WTC11 (cell line): ENCODE measurements at regions not wholly inside any gene's neighbourhood (a gene's known extent, or its start where the extent isn't known, plus 50 kb on each side); places are given as distances from the start of the nearest gene placed in this dataset.

Experiments
- TF ChIP-seq, protein P1 (sequence below): sonication (generic); formaldehyde crosslinking; conservative IDR thresholded peaks from 2 replicates; pipeline ENCODE4 v1.8.1; 2022; ENCODE audit warnings: mild to moderate bottlenecking, missing genetic modification reagents
- TF ChIP-seq, protein P2 (sequence below): fragments of 200-600 bp; IDR thresholded peaks from 2 replicates; pipeline ENCODE4 v1.8.0; 2022; ENCODE audit warnings: antibody characterized with exemption
- TF ChIP-seq, protein P3 (sequence below): sonication (generic); formaldehyde crosslinking; IDR thresholded peaks from 2 replicates; pipeline ENCODE4 v1.8.0; 2022; ENCODE audit warnings: mild to moderate bottlenecking, missing genetic modification reagents

DNA sequence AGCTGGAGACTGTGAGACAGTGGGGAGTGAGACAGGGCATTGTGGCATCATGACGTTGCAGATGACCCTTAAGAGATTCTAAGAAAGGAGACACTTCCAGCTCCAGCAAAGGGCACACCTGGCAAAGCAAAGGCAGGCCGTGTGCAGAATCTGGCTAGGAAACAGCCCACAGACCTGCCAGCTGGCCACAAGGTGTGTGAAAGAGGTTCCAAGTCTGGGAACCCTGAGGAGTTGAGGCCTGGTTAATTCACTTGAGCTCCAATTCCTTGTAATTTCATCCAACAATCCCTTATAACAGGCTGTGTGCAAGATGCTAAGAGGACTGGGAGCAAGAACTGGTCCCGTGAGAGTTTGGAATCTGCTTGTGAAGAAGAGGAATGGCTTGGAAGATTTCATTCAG, 72.8 kb upstream of the FAM9A start:
- TF ChIP-seq, protein P1, sequence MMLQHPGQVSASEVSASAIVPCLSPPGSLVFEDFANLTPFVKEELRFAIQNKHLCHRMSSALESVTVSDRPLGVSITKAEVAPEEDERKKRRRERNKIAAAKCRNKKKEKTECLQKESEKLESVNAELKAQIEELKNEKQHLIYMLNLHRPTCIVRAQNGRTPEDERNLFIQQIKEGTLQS (CRISPR knock-in tag) = no peak
- TF ChIP-seq, protein P2, sequence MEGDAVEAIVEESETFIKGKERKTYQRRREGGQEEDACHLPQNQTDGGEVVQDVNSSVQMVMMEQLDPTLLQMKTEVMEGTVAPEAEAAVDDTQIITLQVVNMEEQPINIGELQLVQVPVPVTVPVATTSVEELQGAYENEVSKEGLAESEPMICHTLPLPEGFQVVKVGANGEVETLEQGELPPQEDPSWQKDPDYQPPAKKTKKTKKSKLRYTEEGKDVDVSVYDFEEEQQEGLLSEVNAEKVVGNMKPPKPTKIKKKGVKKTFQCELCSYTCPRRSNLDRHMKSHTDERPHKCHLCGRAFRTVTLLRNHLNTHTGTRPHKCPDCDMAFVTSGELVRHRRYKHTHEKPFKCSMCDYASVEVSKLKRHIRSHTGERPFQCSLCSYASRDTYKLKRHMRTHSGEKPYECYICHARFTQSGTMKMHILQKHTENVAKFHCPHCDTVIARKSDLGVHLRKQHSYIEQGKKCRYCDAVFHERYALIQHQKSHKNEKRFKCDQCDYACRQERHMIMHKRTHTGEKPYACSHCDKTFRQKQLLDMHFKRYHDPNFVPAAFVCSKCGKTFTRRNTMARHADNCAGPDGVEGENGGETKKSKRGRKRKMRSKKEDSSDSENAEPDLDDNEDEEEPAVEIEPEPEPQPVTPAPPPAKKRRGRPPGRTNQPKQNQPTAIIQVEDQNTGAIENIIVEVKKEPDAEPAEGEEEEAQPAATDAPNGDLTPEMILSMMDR = no peak
- TF ChIP-seq, protein P3, sequence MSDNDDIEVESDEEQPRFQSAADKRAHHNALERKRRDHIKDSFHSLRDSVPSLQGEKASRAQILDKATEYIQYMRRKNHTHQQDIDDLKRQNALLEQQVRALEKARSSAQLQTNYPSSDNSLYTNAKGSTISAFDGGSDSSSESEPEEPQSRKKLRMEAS = no peak
